ENCODE measurements at regions not wholly inside any gene's neighbourhood (a gene's known extent, or its start where the extent isn't known, plus 50 kb on each side); places are given as distances from the start of the nearest gene placed in this dataset.

DNA sequence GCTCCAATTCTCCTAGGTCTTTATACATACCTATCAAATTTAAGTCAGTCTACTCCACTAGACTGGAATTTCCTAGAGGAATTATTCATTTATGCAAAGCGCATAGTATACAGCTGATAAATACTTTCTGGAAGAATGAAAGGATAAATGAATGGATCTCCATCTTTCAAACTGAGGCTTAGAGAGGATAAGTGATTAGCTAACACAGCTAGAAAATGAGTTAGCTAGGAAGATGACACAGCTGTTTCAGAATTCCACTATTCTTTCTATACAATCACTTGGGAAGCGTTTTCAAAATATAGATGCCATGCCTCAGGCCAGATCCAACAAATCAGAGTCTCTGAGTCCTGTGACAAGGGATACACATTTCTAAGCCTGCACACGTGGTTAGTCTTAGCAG, 1146.6 kb upstream of the ZEB2 start:
- Histone ChIP-seq H3K4me3 (ENCODE audit: low read length in 3 of 3) (no peak overlapping the region), H3K27ac (ENCODE audit: low read depth, low read length) (no peak overlapping the region), H3K36me3 (ENCODE audit: control insufficient read depth in 3 of 3, insufficient read depth in 3 of 3, low read length in 3 of 3) (no peaks in the 10 kb centered on the region), H3K9me3 (ENCODE audit: control insufficient read depth in 3 of 3, low read length in 3 of 3) (no peaks in the 10 kb centered on the region), H3K27me3 (ENCODE audit: control insufficient read depth in 3 of 3, insufficient read depth in 3 of 3, low read length in 3 of 3) (no peaks in the 10 kb centered on the region), H3K4me1 (ENCODE audit: control insufficient read depth in 3 of 3, insufficient read depth in 3 of 3, low read length in 3 of 3) (no peaks in the 10 kb centered on the region), H3K9ac (ENCODE audit: low read depth in 1 of 3, low read length in 3 of 3) (no peak overlapping the region)

DNA sequence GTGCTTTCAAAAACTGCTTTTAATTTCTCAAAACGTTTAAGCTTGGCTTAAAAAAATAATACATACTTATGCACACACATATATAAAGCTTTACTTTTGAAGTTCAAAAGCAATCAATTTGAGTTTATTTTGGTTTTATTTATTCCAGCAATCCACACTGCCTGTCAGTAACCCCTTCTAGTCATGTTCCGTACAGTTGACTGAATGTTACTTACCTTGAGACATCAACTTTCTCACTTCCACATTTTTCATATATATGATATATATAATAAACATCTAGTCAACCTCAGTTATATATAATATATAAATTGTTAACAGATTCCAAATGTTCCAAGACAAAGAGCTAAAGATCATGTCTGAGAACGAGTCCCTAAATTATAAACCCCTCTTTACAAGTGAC, 1137.3 kb upstream of the ZEB2 start:
- Histone ChIP-seq H3K9ac (ENCODE audit: low read depth in 1 of 3, low read length in 3 of 3) (no peak overlapping the region), H3K36me3 (ENCODE audit: control insufficient read depth in 3 of 3, insufficient read depth in 3 of 3, low read length in 3 of 3) (no peaks in the 10 kb centered on the region), H3K4me1 (ENCODE audit: control insufficient read depth in 3 of 3, insufficient read depth in 3 of 3, low read length in 3 of 3) (no peaks in the 10 kb centered on the region), H3K27me3 (ENCODE audit: control insufficient read depth in 3 of 3, insufficient read depth in 3 of 3, low read length in 3 of 3) (no peaks in the 10 kb centered on the region), H3K4me3 (ENCODE audit: low read length in 3 of 3) (no peak overlapping the region), H3K9me3 (ENCODE audit: control insufficient read depth in 3 of 3, low read length in 3 of 3) (no peaks in the 10 kb centered on the region), H3K27ac (ENCODE audit: low read depth, low read length) (no peak overlapping the region)

DNA sequence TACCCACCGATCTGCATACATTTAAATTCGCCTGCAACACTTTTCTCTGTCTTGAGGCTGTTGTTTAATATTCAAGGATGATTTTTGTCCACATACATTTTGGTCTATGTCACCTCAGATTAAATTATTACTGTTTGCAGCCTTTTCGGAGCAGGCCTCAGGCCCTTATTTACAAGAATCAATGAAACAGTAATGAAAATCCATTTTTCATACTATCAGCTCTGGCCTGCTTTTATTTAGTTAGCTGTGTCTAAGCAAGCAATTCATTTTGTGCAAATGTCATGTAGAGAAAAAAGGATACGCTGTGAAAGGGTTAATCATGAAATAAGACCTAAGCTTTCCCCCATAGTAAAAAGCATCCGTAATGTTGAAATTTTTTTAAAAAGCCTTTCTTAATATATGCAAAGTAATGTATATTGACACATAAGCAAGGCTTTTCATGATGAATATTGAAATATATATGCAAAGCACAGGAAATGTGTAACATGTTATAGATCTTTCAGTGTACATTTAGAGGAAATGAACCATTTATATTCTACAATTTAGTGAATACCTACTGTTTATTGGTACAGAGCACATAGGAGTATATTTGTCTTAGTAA, 1135.3 kb upstream of the ZEB2 start:
- no peak overlapping the region for H3K4me3 ChIP-seq (ENCODE audit: low read length in 3 of 3)
- H3K9me3 ChIP-seq (ENCODE audit: control insufficient read depth in 3 of 3, low read length in 3 of 3): no peaks in the 10 kb centered on the region
- H3K27me3 ChIP-seq (ENCODE audit: control insufficient read depth in 3 of 3, insufficient read depth in 3 of 3, low read length in 3 of 3): no peaks in the 10 kb centered on the region
- no peak overlapping the region for H3K9ac ChIP-seq (ENCODE audit: low read depth in 1 of 3, low read length in 3 of 3)
- no peak overlapping the region for H3K27ac ChIP-seq (ENCODE audit: low read depth, low read length)
- H3K36me3 ChIP-seq (ENCODE audit: control insufficient read depth in 3 of 3, insufficient read depth in 3 of 3, low read length in 3 of 3): no peaks in the 10 kb centered on the region
- no peaks in the 10 kb centered on the region for H3K4me1 ChIP-seq (ENCODE audit: control insufficient read depth in 3 of 3, insufficient read depth in 3 of 3, low read length in 3 of 3)

DNA sequence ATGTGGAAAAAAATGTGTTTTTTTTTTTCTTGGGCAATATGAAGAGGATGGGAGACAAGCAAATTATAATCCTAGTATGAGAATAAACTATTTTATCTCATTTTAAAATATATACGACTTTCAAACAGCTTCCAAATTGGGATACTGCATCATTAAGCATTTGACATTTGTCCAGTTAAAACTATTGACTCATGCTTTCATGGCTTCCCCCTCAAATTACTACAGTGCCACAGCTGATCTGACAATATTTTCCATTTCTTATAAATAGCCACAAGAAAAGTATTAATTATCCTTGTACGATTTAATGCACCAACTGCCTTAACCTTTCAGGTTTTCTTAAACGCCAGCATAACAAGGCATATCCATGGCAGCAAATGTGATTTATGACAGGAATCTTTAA, 1134.8 kb upstream of the ZEB2 start:
- no peak overlapping the region for H3K4me3 ChIP-seq (ENCODE audit: low read length in 3 of 3)
- no peaks in the 10 kb centered on the region for H3K4me1 ChIP-seq (ENCODE audit: control insufficient read depth in 3 of 3, insufficient read depth in 3 of 3, low read length in 3 of 3)
- no peak overlapping the region for H3K9ac ChIP-seq (ENCODE audit: low read depth in 1 of 3, low read length in 3 of 3)
- H3K36me3 ChIP-seq (ENCODE audit: control insufficient read depth in 3 of 3, insufficient read depth in 3 of 3, low read length in 3 of 3): no peaks in the 10 kb centered on the region
- H3K27ac ChIP-seq (ENCODE audit: low read depth, low read length): no peak overlapping the region
- H3K27me3 ChIP-seq (ENCODE audit: control insufficient read depth in 3 of 3, insufficient read depth in 3 of 3, low read length in 3 of 3): no peaks in the 10 kb centered on the region
- H3K9me3 ChIP-seq (ENCODE audit: control insufficient read depth in 3 of 3, low read length in 3 of 3): no peaks in the 10 kb centered on the region

DNA sequence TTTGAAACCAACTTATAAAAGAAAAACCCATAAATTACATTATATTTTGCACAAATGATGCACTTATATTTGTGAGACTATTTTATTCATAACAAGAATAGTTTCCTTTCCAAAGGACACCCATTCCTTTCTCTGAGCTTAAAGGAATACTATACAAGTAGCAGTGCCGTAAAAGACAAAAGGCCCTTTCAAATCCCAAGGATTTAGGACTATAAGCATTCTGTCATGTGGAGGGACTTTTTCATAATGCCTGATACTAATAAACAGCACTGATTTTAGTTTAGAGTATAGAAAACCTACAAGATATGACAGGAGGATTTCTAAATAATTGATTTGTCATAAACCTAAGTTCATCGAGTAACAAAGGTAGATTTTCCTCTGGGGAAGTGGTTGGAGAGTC, 1134.2 kb upstream of the ZEB2 start:
- Histone ChIP-seq H3K4me3 (ENCODE audit: low read length in 3 of 3) (no peak overlapping the region), H3K9me3 (ENCODE audit: control insufficient read depth in 3 of 3, low read length in 3 of 3) (no peaks in the 10 kb centered on the region), H3K27me3 (ENCODE audit: control insufficient read depth in 3 of 3, insufficient read depth in 3 of 3, low read length in 3 of 3) (no peaks in the 10 kb centered on the region), H3K27ac (ENCODE audit: low read depth, low read length) (no peak overlapping the region), H3K4me1 (ENCODE audit: control insufficient read depth in 3 of 3, insufficient read depth in 3 of 3, low read length in 3 of 3) (no peaks in the 10 kb centered on the region), H3K9ac (ENCODE audit: low read depth in 1 of 3, low read length in 3 of 3) (no peak overlapping the region), H3K36me3 (ENCODE audit: control insufficient read depth in 3 of 3, insufficient read depth in 3 of 3, low read length in 3 of 3) (no peaks in the 10 kb centered on the region)

DNA sequence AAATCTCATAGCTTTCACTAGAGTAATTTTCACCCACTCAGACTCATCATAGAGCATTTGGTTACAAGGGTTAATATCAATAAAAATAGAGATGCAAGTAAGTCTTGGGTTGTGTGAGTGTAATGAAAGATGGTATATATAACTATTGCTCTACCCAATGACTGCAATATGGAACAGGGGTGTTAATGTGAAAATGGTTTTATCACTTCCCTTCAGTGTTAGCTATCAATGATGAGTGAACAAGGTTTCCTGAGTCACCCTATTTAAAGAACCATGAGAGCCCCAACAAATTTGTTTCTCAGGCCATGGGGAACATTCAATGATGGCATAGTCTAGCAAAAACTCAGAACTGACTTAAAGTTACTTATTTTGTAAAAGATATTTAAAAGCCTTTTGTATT, 1133.6 kb upstream of the ZEB2 start:
- Histone ChIP-seq H3K9me3 (ENCODE audit: control insufficient read depth in 3 of 3, low read length in 3 of 3) (no peaks in the 10 kb centered on the region), H3K27me3 (ENCODE audit: control insufficient read depth in 3 of 3, insufficient read depth in 3 of 3, low read length in 3 of 3) (no peaks in the 10 kb centered on the region), H3K4me1 (ENCODE audit: control insufficient read depth in 3 of 3, insufficient read depth in 3 of 3, low read length in 3 of 3) (no peaks in the 10 kb centered on the region), H3K36me3 (ENCODE audit: control insufficient read depth in 3 of 3, insufficient read depth in 3 of 3, low read length in 3 of 3) (no peaks in the 10 kb centered on the region), H3K4me3 (ENCODE audit: low read length in 3 of 3) (no peak overlapping the region), H3K9ac (ENCODE audit: low read depth in 1 of 3, low read length in 3 of 3) (no peak overlapping the region), H3K27ac (ENCODE audit: low read depth, low read length) (no peak overlapping the region)

DNA sequence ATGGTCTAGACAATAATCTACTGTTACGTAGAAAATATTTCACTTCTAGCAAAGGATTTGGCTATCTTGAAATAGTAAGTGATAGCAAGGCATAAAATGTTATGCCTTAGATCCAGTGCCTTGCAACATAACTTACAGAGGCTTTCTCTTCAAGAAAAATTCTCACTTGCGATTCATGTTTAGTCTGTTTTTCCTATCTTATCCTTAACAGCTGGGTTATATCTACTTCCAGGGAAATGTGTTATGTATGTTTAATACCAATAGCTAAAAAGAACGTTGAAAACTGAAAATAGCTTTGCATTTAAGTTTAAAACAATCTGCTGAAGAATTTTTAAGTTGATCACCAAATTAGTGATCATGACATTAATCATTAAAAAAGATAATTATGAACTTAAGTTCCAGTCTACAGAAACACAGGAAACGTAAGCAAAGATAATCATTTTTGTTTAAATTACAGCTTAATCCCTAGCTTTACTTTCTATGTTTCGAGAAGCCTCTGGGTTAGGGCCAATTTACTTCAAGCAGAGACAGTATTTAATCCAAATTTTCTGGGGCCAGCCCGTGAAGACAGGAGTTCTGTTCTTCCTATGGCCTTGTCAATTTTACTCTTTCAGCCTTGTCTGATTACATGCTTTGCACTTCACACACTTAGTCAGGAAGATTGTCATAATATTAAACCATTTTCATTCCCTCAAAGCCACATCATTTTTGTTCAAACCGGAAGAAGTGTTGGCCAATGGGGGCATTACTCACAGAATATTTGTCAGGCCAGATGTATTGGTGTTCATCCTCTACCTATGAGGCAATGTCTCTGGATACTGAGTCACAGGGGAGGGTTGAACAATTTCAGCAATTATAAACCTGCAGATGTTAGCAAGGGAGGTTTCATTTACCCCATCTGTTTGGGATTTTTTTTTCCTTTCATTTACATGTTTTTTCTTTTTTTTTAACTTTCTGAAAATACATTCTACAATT, 1132.9 kb upstream of the ZEB2 start:
- Histone ChIP-seq H3K27me3 (ENCODE audit: control insufficient read depth in 3 of 3, insufficient read depth in 3 of 3, low read length in 3 of 3) (no peaks in the 10 kb centered on the region), H3K36me3 (ENCODE audit: control insufficient read depth in 3 of 3, insufficient read depth in 3 of 3, low read length in 3 of 3) (no peaks in the 10 kb centered on the region), H3K9ac (ENCODE audit: low read depth in 1 of 3, low read length in 3 of 3) (no peak overlapping the region), H3K4me3 (ENCODE audit: low read length in 3 of 3) (no peak overlapping the region), H3K27ac (ENCODE audit: low read depth, low read length) (no peak overlapping the region), H3K4me1 (ENCODE audit: control insufficient read depth in 3 of 3, insufficient read depth in 3 of 3, low read length in 3 of 3) (no peaks in the 10 kb centered on the region), H3K9me3 (ENCODE audit: control insufficient read depth in 3 of 3, low read length in 3 of 3) (no peaks in the 10 kb centered on the region)

DNA sequence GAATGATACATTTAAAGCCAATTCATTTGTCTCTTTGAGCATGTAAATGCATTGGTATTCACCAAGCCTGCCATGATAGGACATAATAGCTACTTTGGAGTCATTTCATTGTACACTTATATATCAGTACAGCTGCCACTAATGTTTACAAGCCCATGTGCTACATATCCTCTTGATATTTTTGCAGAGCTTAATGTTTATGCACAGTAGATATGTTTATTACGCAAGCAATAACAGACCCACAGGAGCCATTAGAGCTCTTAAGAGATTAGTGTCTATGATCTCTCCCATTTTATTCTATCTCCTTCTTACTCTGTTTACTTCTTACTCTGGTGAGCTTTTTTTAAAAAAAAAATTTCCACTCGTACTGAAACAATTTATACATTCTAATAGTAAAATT, 1132.1 kb upstream of the ZEB2 start:
- Histone ChIP-seq H3K27me3 (ENCODE audit: control insufficient read depth in 3 of 3, insufficient read depth in 3 of 3, low read length in 3 of 3) (no peaks in the 10 kb centered on the region), H3K4me1 (ENCODE audit: control insufficient read depth in 3 of 3, insufficient read depth in 3 of 3, low read length in 3 of 3) (no peaks in the 10 kb centered on the region), H3K4me3 (ENCODE audit: low read length in 3 of 3) (no peak overlapping the region), H3K9ac (ENCODE audit: low read depth in 1 of 3, low read length in 3 of 3) (no peak overlapping the region), H3K9me3 (ENCODE audit: control insufficient read depth in 3 of 3, low read length in 3 of 3) (no peaks in the 10 kb centered on the region), H3K27ac (ENCODE audit: low read depth, low read length) (no peak overlapping the region), H3K36me3 (ENCODE audit: control insufficient read depth in 3 of 3, insufficient read depth in 3 of 3, low read length in 3 of 3) (no peaks in the 10 kb centered on the region)

DNA sequence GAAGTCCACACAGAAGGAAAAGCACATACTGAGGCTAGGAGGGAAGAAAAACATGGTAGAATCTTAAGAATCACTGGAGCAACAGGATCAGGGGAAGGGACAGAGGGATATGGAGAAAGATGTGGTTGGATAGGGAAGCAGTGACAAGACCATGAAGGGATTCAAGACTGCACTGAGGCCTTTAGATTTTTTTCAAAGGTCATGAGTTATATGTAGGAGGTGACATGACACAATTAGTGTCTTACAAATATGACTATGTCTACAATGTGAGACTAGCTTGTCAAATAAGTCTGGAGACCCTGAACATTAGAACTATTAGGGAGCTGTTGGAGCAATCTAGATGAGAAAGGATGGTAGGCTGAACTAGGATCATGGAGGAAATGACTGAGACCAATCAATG, 1130.3 kb upstream of the ZEB2 start:
- no peaks in the 10 kb centered on the region for H3K4me1 ChIP-seq (ENCODE audit: control insufficient read depth in 3 of 3, insufficient read depth in 3 of 3, low read length in 3 of 3)
- H3K27ac ChIP-seq (ENCODE audit: low read depth, low read length): no peak overlapping the region

DNA sequence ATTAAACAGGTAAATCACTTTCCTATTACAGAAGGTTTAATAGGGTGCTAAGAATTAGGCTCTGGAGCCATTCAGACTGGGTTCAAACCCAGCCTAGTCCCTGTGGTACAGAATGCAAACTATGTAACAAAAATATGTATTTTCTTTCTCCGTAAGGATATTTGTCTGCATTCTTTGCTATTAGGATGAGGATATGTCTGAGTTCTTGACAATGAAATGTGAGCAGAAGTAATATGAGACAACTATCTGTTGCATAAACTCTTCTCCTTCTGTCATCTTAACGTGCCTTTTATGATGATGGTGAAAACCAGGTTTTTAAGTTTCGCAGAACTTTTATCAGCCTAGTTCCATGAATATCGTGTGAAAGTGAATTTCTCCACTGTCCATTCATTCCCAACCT, 1129.1 kb upstream of the ZEB2 start:
- H3K36me3 ChIP-seq (ENCODE audit: control insufficient read depth in 3 of 3, insufficient read depth in 3 of 3, low read length in 3 of 3): no peaks in the 10 kb centered on the region
- H3K27me3 ChIP-seq (ENCODE audit: control insufficient read depth in 3 of 3, insufficient read depth in 3 of 3, low read length in 3 of 3): no peaks in the 10 kb centered on the region
- no peaks in the 10 kb centered on the region for H3K4me1 ChIP-seq (ENCODE audit: control insufficient read depth in 3 of 3, insufficient read depth in 3 of 3, low read length in 3 of 3)

More for the DNA sequence above, 1130.3 kb upstream of the ZEB2 start:
- H3K9ac ChIP-seq (ENCODE audit: low read depth in 1 of 3, low read length in 3 of 3): no peak overlapping the region
- H3K36me3 ChIP-seq (ENCODE audit: control insufficient read depth in 3 of 3, insufficient read depth in 3 of 3, low read length in 3 of 3): no peaks in the 10 kb centered on the region
- no peak overlapping the region for H3K4me3 ChIP-seq (ENCODE audit: low read length in 3 of 3)
- H3K27me3 ChIP-seq (ENCODE audit: control insufficient read depth in 3 of 3, insufficient read depth in 3 of 3, low read length in 3 of 3): no peaks in the 10 kb centered on the region
- H3K9me3 ChIP-seq (ENCODE audit: control insufficient read depth in 3 of 3, low read length in 3 of 3): no peaks in the 10 kb centered on the region

More for the DNA sequence above, 1129.1 kb upstream of the ZEB2 start:
- Histone ChIP-seq H3K9me3 (ENCODE audit: control insufficient read depth in 3 of 3, low read length in 3 of 3) (no peaks in the 10 kb centered on the region), H3K9ac (ENCODE audit: low read depth in 1 of 3, low read length in 3 of 3) (no peak overlapping the region), H3K27ac (ENCODE audit: low read depth, low read length) (no peak overlapping the region), H3K4me3 (ENCODE audit: low read length in 3 of 3) (no peak overlapping the region)

All from skeletal muscle tissue (tissue), 3 donors.